Pancreas (tissue), 10 donors: ENCODE measurements at regions not wholly inside any gene's neighbourhood (a gene's known extent, or its start where the extent isn't known, plus 50 kb on each side); places are given as distances from the start of the nearest gene placed in this dataset.

Experiments
- ATAC-seq, 4 donors: fragments of 200-7000 bp; cut with Tn5 transposase; one replicate each; pipeline versions ENCODE4 v1.8.0 to v1.9.1; 2020; ENCODE audit warnings: mild to moderate bottlenecking in 4 of 4, moderate library complexity in 4 of 4
- DNase-seq, 6 donors: peaks; one replicate each; pipeline ENCODE4 v3.0.0-alpha.2; 2020
- FAIRE-seq: peaks from 2 replicates; lab custom pipeline; 2012; peaks lifted over from hg19 to GRCh38; lab: Jason Lieb, UNC
- H3K27ac ChIP-seq, 4 donors: fragments of 200-600 bp; sonication (generic); 1 replicate in 3 of 4; 2 replicates in 1 of 4; pipeline versions ENCODE4 v1.5.0 to v1.8.0; 2020
- H3K27me3 ChIP-seq, 4 donors: fragments of 200-600 bp; one replicate each; pipeline ENCODE4 v1.8.0; 2021
- H3K36me3 ChIP-seq, 3 donors: fragments of 200-600 bp; sonication (generic) in 1 of 3; one replicate each; pipeline versions ENCODE4 v1.5.0 to v1.8.0; 2020 to 2021
- H3K4me1 ChIP-seq, 3 donors: fragments of 200-600 bp; one replicate each; pipeline ENCODE4 v1.8.0; 2021
- H3K4me3 ChIP-seq, 4 donors: fragments of 200-600 bp; sonication (generic) in 2 of 4; one replicate each; pipeline versions ENCODE4 v1.5.0 to v1.8.0; 2020 to 2021
- H3K9me3 ChIP-seq, 4 donors: fragments of 200-600 bp; one replicate each; pipeline ENCODE4 v1.8.0; 2021
- CTCF ChIP-seq, 4 donors: fragments of 200-600 bp; sonication (generic) in 3 of 4; IDR thresholded peaks; one replicate each; pipeline versions ENCODE4 v1.5.0 to v1.8.0; 2021; ENCODE audit warnings: antibody characterized with exemption in 4 of 4
- WGBS, 2 donors: extraction: QIAGEN DNeasy Blood & Tissue Kit; methylation state at CpG; one replicate each; pipeline ENCODE4 v1.1.7; 2013; 5-methylcytosine and 5-hydroxymethylcytosine counted together
- intact Hi-C, 3 donors: fragments of 100-400 bp; cut with DNase I; formaldehyde crosslinking; loops; one replicate each; pipeline versions ENCODE4 v1.11.1 to v1.14.2; 2022
- donor health status: healthy with polysubstance abuse.
- donor health status: DM: no; HTN: no; CAD: no; lungs with moderate emphysema.
- donor health status: DM: no; HTN: no; CAD: no.
- donor health status: control.
- donor health status: control.
- donor health status: Bipolar disorder and iron deficiency.
- donor health status: DM: yes; HTN: yes; CAD: no.
- donor health status: DM: no; HTN: no; CAD: no.
- donor health status: DM: no; HTN: no; CAD: no.
- donor health status: DM: yes; HTN: yes; CAD: no.

- intact Hi-C loops = no loop called here
- Histone ChIP-seq H3K27me3 (no peaks in the 10 kb centered on the region), H3K4me3 (no peak overlapping the region), H3K27ac (no peak overlapping the region), H3K36me3 (no peaks in the 10 kb centered on the region), H3K4me1 (no peaks in the 10 kb centered on the region), H3K9me3 (no peaks in the 10 kb centered on the region)
- no peak for DNase-seq
- no peak for ATAC-seq
- TF ChIP-seq CTCF (IDR thresholded peaks at IDR 0.05) = no peak
- WGBS, 2 donors = 77 to 84% methylated on average over 2 of the region's 2 CpGs
- no peak for FAIRE-seq
Measured at GRCh38 chr11:91871048-91871447, 353.6 kb upstream of the FAT3 start.

GRCh38 chr11:91869686-91870085, 354.9 kb upstream of the FAT3 start:
- intact Hi-C loops = no loop called here
- FAIRE-seq = no peak
- Histone ChIP-seq H3K9me3 (no peaks in the 10 kb centered on the region), H3K27ac (no peak overlapping the region), H3K4me1 (no peaks in the 10 kb centered on the region), H3K27me3 (no peaks in the 10 kb centered on the region), H3K36me3 (no peaks in the 10 kb centered on the region), H3K4me3 (no peak overlapping the region)
- DNase-seq = no peak
- 1 to 5% methylated on average over 2 of the region's 2 CpGs for whole genome bisulfite sequencing, 2 donors
- ATAC-seq = no peak
- TF ChIP-seq CTCF (IDR thresholded peaks at IDR 0.05) = no peak

- intact Hi-C loops = no loop called here
- H3K4me1 ChIP-seq = no peaks in the 10 kb centered on the region
- no peak overlapping the region for H3K4me3 ChIP-seq
- H3K27me3 ChIP-seq = no peaks in the 10 kb centered on the region
- no peak for ATAC-seq
- H3K9me3 ChIP-seq = no peaks in the 10 kb centered on the region
- WGBS, 2 donors = 56 to 66% methylated on average over 3 of the region's 3 CpGs
- TF ChIP-seq CTCF (IDR thresholded peaks at IDR 0.05) = no peak
- no peak overlapping the region for H3K27ac ChIP-seq
- no peak for FAIRE-seq
- DNase-seq = no peak
- H3K36me3 ChIP-seq = no peaks in the 10 kb centered on the region
Measured at GRCh38 chr11:91866642-91867041, 358.0 kb upstream of the FAT3 start.

GRCh38 chr11:91860661-91861060, 364.0 kb upstream of the FAT3 start:
- no peak for ATAC-seq
- Histone ChIP-seq H3K27ac (no peak overlapping the region), H3K36me3 (no peaks in the 10 kb centered on the region), H3K4me1 (no peaks in the 10 kb centered on the region), H3K9me3 (no peaks in the 10 kb centered on the region), H3K4me3 (no peak overlapping the region), H3K27me3 (no peaks in the 10 kb centered on the region)
- no peak for DNase-seq
- TF ChIP-seq CTCF (IDR thresholded peaks at IDR 0.05) = no peak
- no peak for FAIRE-seq
- 46 to 53% methylated on average over 3 of the region's 3 CpGs for WGBS, 2 donors
- intact Hi-C loops = no loop called here

- Histone ChIP-seq H3K27me3 (no peaks in the 10 kb centered on the region), H3K4me3 (no peak overlapping the region), H3K9me3 (no peaks in the 10 kb centered on the region), H3K36me3 (no peaks in the 10 kb centered on the region), H3K4me1 (no peaks in the 10 kb centered on the region), H3K27ac (no peak overlapping the region)
- WGBS, 2 donors = 30 to 75% methylated on average over 1 of the region's 1 CpG
- TF ChIP-seq CTCF (IDR thresholded peaks at IDR 0.05) = no peak
- intact Hi-C loops = no loop called here
- ATAC-seq (no peak), DNase-seq (no peak), FAIRE-seq (no peak)
Measured at GRCh38 chr11:91859666-91860065, 365.0 kb upstream of the FAT3 start.
